Calu3 (cell line): ENCODE measurements at regions not wholly inside any gene's neighbourhood (a gene's known extent, or its start where the extent isn't known, plus 50 kb on each side); places are given as distances from the start of the nearest gene placed in this dataset.

Experiments
- BruUV-seq: library from RNA; stranded (reverse); fragments of 400-500 nt; replicated peaks from 2 replicates; lab custom pipeline; 2021; lab: Mats Ljungman, UMichigan
- CTCF ChIA-PET: fragments of 300-600 bp; sonication (Branson Sonifier 250); formaldehyde crosslinking; loops from one replicate; lab custom pipeline; 2022; ENCODE audit warnings: antibody characterized with exemption; lab: Charles Lee
- DNase-seq: peaks from one replicate; pipeline ENCODE4 v3.0.0; 2022
- H3K27ac Mint-ChIP-seq: one replicate; pipeline ENCODE4 v1.8.0; 2022; ENCODE audit warnings: mixed read lengths; ENCODE audit not compliant: unreplicated experiment
- H3K27me3 Mint-ChIP-seq: one replicate; pipeline ENCODE4 v1.8.0; 2022; ENCODE audit warnings: mixed read lengths; ENCODE audit not compliant: unreplicated experiment
- H3K36me3 Mint-ChIP-seq: one replicate; pipeline ENCODE4 v1.8.0; 2022; ENCODE audit warnings: mild to moderate bottlenecking, moderate library complexity, mixed read lengths; ENCODE audit not compliant: insufficient read depth, unreplicated experiment
- H3K4me1 Mint-ChIP-seq: one replicate; pipeline ENCODE4 v1.8.0; 2022; ENCODE audit warnings: mild to moderate bottlenecking, low read depth, mixed read lengths; ENCODE audit not compliant: unreplicated experiment
- H3K4me3 Mint-ChIP-seq: one replicate; pipeline ENCODE4 v1.8.0; 2022; ENCODE audit warnings: mild to moderate bottlenecking, low read depth, moderate library complexity, mixed read lengths; ENCODE audit not compliant: unreplicated experiment
- H3K9me3 Mint-ChIP-seq: one replicate; pipeline ENCODE4 v1.8.0; 2022; ENCODE audit warnings: low read depth, mixed read lengths; ENCODE audit not compliant: unreplicated experiment
- intact Hi-C: fragments of 100-400 bp; cut with micrococcal nuclease; formaldehyde crosslinking; loops from one replicate; pipeline ENCODE4 v1.10.0; 2022; ENCODE audit not compliant: unreplicated experiment
- TF ChIP-seq, protein P1 (sequence below): fragments of 200-600 bp; IDR thresholded peaks from one replicate; pipeline ENCODE4 v1.8.0; 2022; ENCODE audit warnings: antibody characterized with exemption; ENCODE audit not compliant: unreplicated experiment

DNA sequence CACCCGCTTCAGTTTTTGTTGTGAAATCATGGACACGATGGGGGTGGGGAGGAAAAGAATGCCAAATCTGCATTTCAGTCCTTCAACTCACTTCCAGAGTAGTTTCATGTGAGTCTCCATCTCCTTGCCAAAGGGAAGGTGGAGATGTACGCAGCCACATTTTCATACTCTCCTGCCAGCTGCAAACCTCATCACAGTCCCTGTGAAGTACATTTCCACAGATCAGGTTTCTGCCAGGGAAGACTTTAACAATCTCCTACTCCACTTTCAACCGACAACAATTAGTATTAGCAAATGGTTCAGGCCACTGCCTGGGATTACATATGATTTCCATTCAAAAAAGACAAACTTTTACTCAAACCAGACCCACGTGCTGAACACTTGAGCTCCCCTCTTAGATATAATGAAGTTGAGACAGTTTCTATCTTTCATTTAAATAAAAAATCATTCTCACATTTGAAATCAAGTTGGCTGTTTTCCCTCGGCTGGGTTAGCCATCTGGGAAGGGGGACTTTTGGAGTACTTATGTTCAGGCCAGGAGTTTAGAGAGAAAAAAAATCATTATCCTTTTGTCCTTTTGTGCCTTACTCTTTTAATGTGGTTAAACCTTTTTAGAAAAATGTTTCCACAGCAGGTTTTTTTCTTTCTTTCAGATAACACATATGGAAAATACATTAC is 51.0 kb upstream of the CEP162 start:
- Mint-ChIP-seq H3K4me1 (no peaks in the 10 kb centered on the region), H3K27ac (no peak overlapping the region), H3K27me3 (peaks cover 12% of the 10 kb centered on the region), H3K4me3 (no peak overlapping the region), H3K36me3 (no peaks in the 10 kb centered on the region), H3K9me3 (no peaks in the 10 kb centered on the region)
- intact Hi-C loops: no loop called here
- BruUV-seq: no TSS peak
- CTCF ChIA-PET: no interaction called here
- TF ChIP-seq, protein P1, sequence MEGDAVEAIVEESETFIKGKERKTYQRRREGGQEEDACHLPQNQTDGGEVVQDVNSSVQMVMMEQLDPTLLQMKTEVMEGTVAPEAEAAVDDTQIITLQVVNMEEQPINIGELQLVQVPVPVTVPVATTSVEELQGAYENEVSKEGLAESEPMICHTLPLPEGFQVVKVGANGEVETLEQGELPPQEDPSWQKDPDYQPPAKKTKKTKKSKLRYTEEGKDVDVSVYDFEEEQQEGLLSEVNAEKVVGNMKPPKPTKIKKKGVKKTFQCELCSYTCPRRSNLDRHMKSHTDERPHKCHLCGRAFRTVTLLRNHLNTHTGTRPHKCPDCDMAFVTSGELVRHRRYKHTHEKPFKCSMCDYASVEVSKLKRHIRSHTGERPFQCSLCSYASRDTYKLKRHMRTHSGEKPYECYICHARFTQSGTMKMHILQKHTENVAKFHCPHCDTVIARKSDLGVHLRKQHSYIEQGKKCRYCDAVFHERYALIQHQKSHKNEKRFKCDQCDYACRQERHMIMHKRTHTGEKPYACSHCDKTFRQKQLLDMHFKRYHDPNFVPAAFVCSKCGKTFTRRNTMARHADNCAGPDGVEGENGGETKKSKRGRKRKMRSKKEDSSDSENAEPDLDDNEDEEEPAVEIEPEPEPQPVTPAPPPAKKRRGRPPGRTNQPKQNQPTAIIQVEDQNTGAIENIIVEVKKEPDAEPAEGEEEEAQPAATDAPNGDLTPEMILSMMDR: no peak
- DNase-seq: no peak
